Prostate gland (tissue), 2 donors: ENCODE measurements at regions not wholly inside any gene's neighbourhood (a gene's known extent, or its start where the extent isn't known, plus 50 kb on each side); places are given as distances from the start of the nearest gene placed in this dataset.

ENCODE experiments used
- DNase-seq: peaks from one replicate; pipeline ENCODE4 v3.0.0-alpha.2; 2019; ENCODE audit warnings: low spot score
- H3K27ac ChIP-seq, 2 donors: fragments of 200-600 bp; sonication (generic); 2 replicates each; pipeline ENCODE4 v1.5.1; 2017 to 2019
- H3K27me3 ChIP-seq: fragments of 200-600 bp; sonication (generic); replicated peaks from 2 replicates; pipeline ENCODE4 v1.5.1; 2019; ENCODE audit not compliant: insufficient read depth
- H3K36me3 ChIP-seq, 2 donors: fragments of 200-600 bp; sonication (generic); 1 replicate in 1 of 2; 2 replicates in 1 of 2; pipeline versions ENCODE4 v1.5.1 to v1.8.1; 2017 to 2019
- H3K4me1 ChIP-seq: fragments of 200-600 bp; sonication (generic); replicated peaks from 2 replicates; pipeline ENCODE4 v1.5.1; 2019
- H3K4me3 ChIP-seq, 2 donors: fragments of 200-600 bp; sonication (generic); 2 replicates each; pipeline ENCODE4 v1.5.1; 2017 to 2019
- H3K9me3 ChIP-seq: fragments of 200-600 bp; sonication (generic); 2 replicates; pipeline ENCODE4 v1.5.1; 2017
- POLR2A ChIP-seq: fragments of 450-650 bp; IDR thresholded peaks from one replicate; pipeline ENCODE4 v1.6.1; 2016; ENCODE audit warnings: antibody characterized with exemption, mild to moderate bottlenecking
- POLR2AphosphoS5 ChIP-seq: sonication (generic); formaldehyde crosslinking; IDR thresholded peaks from one replicate; pipeline ENCODE4 v1.6.1; 2017; ENCODE audit warnings: antibody characterized with exemption
- WGBS: methylation state at CpG from one replicate; pipeline ENCODE4 v1.1.5; 2018; 5-methylcytosine and 5-hydroxymethylcytosine counted together
- intact Hi-C: fragments of 100-400 bp; cut with DNase I; formaldehyde crosslinking; loops from one replicate; pipeline ENCODE4 v1.14.2; 2022
- TF ChIP-seq, protein P1 (sequence below), 4 experiments: fragments of 200-600 bp in 2 of 4; fragments of 450-650 bp in 2 of 4; sonication (generic) in 2 of 4; IDR thresholded peaks; 1 replicate in 3 of 4; 2 replicates in 1 of 4; pipeline ENCODE4 v1.5.1; 2016 to 2019; ENCODE audit warnings: antibody characterized with exemption in 4 of 4, mild to moderate bottlenecking in 2 of 4, moderate library complexity in 2 of 4

- TF ChIP-seq POLR2A (no peak), POLR2AphosphoS5 (no peak)
- intact Hi-C loops = no loop called here
- Histone ChIP-seq H3K27ac (no peak overlapping the region), H3K4me1 (no peaks in the 10 kb centered on the region), H3K36me3 (no peaks in the 10 kb centered on the region), H3K9me3 (no peaks in the 10 kb centered on the region), H3K27me3 (no peaks in the 10 kb centered on the region), H3K4me3 (no peak overlapping the region)
- 65% methylated on average over 5 of the region's 5 CpGs for WGBS
- no peak for DNase-seq
Measured at GRCh38 chr2:611519-611918, 65.7 kb downstream of the TMEM18 start.

DNA sequence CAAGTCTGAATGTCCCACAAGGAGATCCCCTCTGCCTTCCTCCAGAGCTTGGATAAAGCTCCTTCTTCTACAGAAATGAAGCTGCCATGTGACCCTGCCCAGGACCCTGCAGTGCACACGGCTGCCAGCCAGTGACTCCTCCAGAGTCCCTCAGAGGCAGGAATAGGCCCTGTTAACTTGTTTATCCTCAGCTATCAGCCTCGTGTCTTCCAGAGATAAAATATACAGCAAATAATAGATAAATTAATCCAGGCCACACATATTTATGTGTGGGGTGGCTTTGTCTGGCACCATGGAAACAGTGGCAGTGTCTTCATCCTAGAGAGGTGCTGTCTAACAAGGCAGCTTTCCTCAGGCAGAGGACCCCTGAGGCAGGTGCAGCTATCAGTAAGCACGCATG lies 66.7 kb downstream of the TMEM18 start:
- WGBS = 79% methylated on average over 3 of the region's 3 CpGs
- Histone ChIP-seq H3K9me3 (no peaks in the 10 kb centered on the region), H3K4me1 (no peaks in the 10 kb centered on the region), H3K27ac (no peak overlapping the region), H3K4me3 (no peak overlapping the region), H3K36me3 (no peaks in the 10 kb centered on the region), H3K27me3 (no peaks in the 10 kb centered on the region)
- intact Hi-C loops = no loop called here
- no peak for DNase-seq
- no peak for TF ChIP-seq POLR2AphosphoS5
- TF ChIP-seq, protein P1, sequence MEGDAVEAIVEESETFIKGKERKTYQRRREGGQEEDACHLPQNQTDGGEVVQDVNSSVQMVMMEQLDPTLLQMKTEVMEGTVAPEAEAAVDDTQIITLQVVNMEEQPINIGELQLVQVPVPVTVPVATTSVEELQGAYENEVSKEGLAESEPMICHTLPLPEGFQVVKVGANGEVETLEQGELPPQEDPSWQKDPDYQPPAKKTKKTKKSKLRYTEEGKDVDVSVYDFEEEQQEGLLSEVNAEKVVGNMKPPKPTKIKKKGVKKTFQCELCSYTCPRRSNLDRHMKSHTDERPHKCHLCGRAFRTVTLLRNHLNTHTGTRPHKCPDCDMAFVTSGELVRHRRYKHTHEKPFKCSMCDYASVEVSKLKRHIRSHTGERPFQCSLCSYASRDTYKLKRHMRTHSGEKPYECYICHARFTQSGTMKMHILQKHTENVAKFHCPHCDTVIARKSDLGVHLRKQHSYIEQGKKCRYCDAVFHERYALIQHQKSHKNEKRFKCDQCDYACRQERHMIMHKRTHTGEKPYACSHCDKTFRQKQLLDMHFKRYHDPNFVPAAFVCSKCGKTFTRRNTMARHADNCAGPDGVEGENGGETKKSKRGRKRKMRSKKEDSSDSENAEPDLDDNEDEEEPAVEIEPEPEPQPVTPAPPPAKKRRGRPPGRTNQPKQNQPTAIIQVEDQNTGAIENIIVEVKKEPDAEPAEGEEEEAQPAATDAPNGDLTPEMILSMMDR (IDR thresholded peaks at IDR 0.05) = no peak
- no peak for TF ChIP-seq POLR2A

- Histone ChIP-seq H3K9me3 (no peaks in the 10 kb centered on the region), H3K27me3 (no peaks in the 10 kb centered on the region), H3K4me1 (no peaks in the 10 kb centered on the region), H3K4me3 (no peak overlapping the region), H3K36me3 (no peaks in the 10 kb centered on the region), H3K27ac (no peak overlapping the region)
- intact Hi-C loops = no loop called here
- no peak for DNase-seq
- WGBS = 92% methylated on average over 8 of the region's 8 CpGs
- no peak for TF ChIP-seq POLR2A
- TF ChIP-seq POLR2AphosphoS5 = no peak
- TF ChIP-seq, protein P1 (IDR thresholded peaks at IDR 0.05) = no peak
Measured at GRCh38 chr2:609881-610280, 67.3 kb downstream of the TMEM18 start.

- intact Hi-C loops = no loop called here
- H3K27me3 ChIP-seq = no peaks in the 10 kb centered on the region
- H3K4me1 ChIP-seq = no peaks in the 10 kb centered on the region
- TF ChIP-seq, protein P1 (IDR thresholded peaks at IDR 0.05) = no peak
- TF ChIP-seq POLR2A = no peak
- 95% methylated on average over 10 of the region's 10 CpGs for WGBS
- DNase-seq = no peak
- no peaks in the 10 kb centered on the region for H3K9me3 ChIP-seq
- H3K36me3 ChIP-seq = no peaks in the 10 kb centered on the region
- no peak overlapping the region for H3K27ac ChIP-seq
- H3K4me3 ChIP-seq = no peak overlapping the region
Measured at GRCh38 chr2:609449-609848, 67.8 kb downstream of the TMEM18 start.

DNA sequence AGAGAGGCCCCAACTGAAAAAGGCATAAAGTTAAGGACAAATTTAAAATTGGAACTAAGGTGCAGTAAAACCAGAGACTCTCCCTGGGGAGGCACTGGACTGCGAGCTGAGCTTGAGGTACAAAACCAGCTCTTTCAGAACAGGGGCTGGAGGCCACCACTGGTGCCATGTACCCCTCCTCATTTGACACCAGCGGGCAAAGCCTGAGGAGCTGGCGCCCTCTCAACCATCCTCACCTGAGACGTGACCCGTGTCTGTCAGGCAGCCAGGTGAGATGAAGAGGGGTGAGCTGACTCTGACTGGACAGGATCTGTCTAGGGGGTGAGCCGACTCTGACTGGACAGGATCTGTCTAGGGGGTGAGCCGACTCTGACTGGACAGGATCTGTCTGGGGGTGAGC lies 68.5 kb downstream of the TMEM18 start:
- H3K4me3 ChIP-seq = no peak overlapping the region
- H3K9me3 ChIP-seq = no peaks in the 10 kb centered on the region
- TF ChIP-seq POLR2A (no peak), POLR2AphosphoS5 (no peak)
- TF ChIP-seq, protein P1 (IDR thresholded peaks at IDR 0.05) = no peak
- no peaks in the 10 kb centered on the region for H3K4me1 ChIP-seq
- no peak for DNase-seq
- intact Hi-C loops = no loop called here
- H3K36me3 ChIP-seq = no peaks in the 10 kb centered on the region
- WGBS = 89% methylated on average over 7 of the region's 7 CpGs
- no peaks in the 10 kb centered on the region for H3K27me3 ChIP-seq
- no peak overlapping the region for H3K27ac ChIP-seq
